ENCODE measurements at regions not wholly inside any gene's neighbourhood (a gene's known extent, or its start where the extent isn't known, plus 50 kb on each side); places are given as distances from the start of the nearest gene placed in this dataset.

- Histone ChIP-seq H3K27me3 (ENCODE audit: insufficient read depth, low read length, poor library complexity, severe bottlenecking) (no peaks in the 10 kb centered on the region), H3K9me2 (replicated peaks; ENCODE audit: low read depth, low read length) (no peaks in the 10 kb centered on the region), H2AFZ (ENCODE audit: low read length) (no peak overlapping the region), H3K9ac (ENCODE audit: low read depth, low read length, poor library complexity, severe bottlenecking) (no peak overlapping the region), H4K20me1 (ENCODE audit: insufficient read depth, low read length, poor library complexity, severe bottlenecking) (no peaks in the 10 kb centered on the region), H3K4me2 (ENCODE audit: low read depth, low read length, poor library complexity, severe bottlenecking) (no peak overlapping the region), H3F3A (ENCODE audit: low read depth) (no peaks in the 10 kb centered on the region), H3K4me3 (ENCODE audit: low read length, poor library complexity, severe bottlenecking) (no peak overlapping the region), H3K9me3 (ENCODE audit: insufficient read depth, low read depth, low read length) (no peaks in the 10 kb centered on the region), H3K79me2 (ENCODE audit: insufficient read depth, low read length) (no peaks in the 10 kb centered on the region), H3K4me1 (ENCODE audit: insufficient read depth, low read length, poor library complexity, severe bottlenecking) (no peaks in the 10 kb centered on the region), H3K36me3 (ENCODE audit: insufficient read depth, low read length) (no peaks in the 10 kb centered on the region)
- peak; percentile 86 for TF ChIP-seq CTCF (conservative IDR thresholded peaks at IDR 0.05; ENCODE audit: low read length)
- TF ChIP-seq EZH2phosphoT487 (IDR thresholded peaks at IDR 0.05; ENCODE audit: borderline replicate concordance) = no peak
Observed at GRCh38 chr6:166786704-166787293, 159.7 kb upstream of the RPS6KA2 start.

GRCh38 chr6:166785131-166785530 is 158.1 kb upstream of the RPS6KA2 start:
- Histone ChIP-seq H3K4me2 (ENCODE audit: low read depth, low read length, poor library complexity, severe bottlenecking) (no peak overlapping the region), H3K9me2 (replicated peaks; ENCODE audit: low read depth, low read length) (no peaks in the 10 kb centered on the region), H3K9ac (ENCODE audit: low read depth, low read length, poor library complexity, severe bottlenecking) (no peak overlapping the region), H3K4me1 (ENCODE audit: insufficient read depth, low read length, poor library complexity, severe bottlenecking) (no peaks in the 10 kb centered on the region), H3K79me2 (ENCODE audit: insufficient read depth, low read length) (no peaks in the 10 kb centered on the region), H3K9me3 (ENCODE audit: insufficient read depth, low read depth, low read length) (no peaks in the 10 kb centered on the region), H3K36me3 (ENCODE audit: insufficient read depth, low read length) (no peaks in the 10 kb centered on the region), H3K4me3 (ENCODE audit: low read length, poor library complexity, severe bottlenecking) (no peak overlapping the region), H3K27me3 (ENCODE audit: insufficient read depth, low read length, poor library complexity, severe bottlenecking) (no peaks in the 10 kb centered on the region), H3F3A (ENCODE audit: low read depth) (no peaks in the 10 kb centered on the region), H2AFZ (ENCODE audit: low read length) (no peak overlapping the region), H4K20me1 (ENCODE audit: insufficient read depth, low read length, poor library complexity, severe bottlenecking) (no peaks in the 10 kb centered on the region)
- TF ChIP-seq CTCF (conservative IDR thresholded peaks at IDR 0.05; ENCODE audit: low read length) = no peak
- TF ChIP-seq EZH2phosphoT487 (IDR thresholded peaks at IDR 0.05; ENCODE audit: borderline replicate concordance) = no peak

- Histone ChIP-seq H3F3A (ENCODE audit: low read depth) (no peaks in the 10 kb centered on the region), H3K4me2 (ENCODE audit: low read depth, low read length, poor library complexity, severe bottlenecking) (no peak overlapping the region), H2AFZ (ENCODE audit: low read length) (no peak overlapping the region), H3K9me3 (ENCODE audit: insufficient read depth, low read depth, low read length) (no peaks in the 10 kb centered on the region), H3K79me2 (ENCODE audit: insufficient read depth, low read length) (no peaks in the 10 kb centered on the region), H3K36me3 (ENCODE audit: insufficient read depth, low read length) (no peaks in the 10 kb centered on the region), H3K9ac (ENCODE audit: low read depth, low read length, poor library complexity, severe bottlenecking) (no peak overlapping the region), H3K9me2 (replicated peaks; ENCODE audit: low read depth, low read length) (no peaks in the 10 kb centered on the region), H3K4me3 (ENCODE audit: low read length, poor library complexity, severe bottlenecking) (no peak overlapping the region), H3K4me1 (ENCODE audit: insufficient read depth, low read length, poor library complexity, severe bottlenecking) (no peaks in the 10 kb centered on the region), H3K27me3 (ENCODE audit: insufficient read depth, low read length, poor library complexity, severe bottlenecking) (no peaks in the 10 kb centered on the region), H4K20me1 (ENCODE audit: insufficient read depth, low read length, poor library complexity, severe bottlenecking) (no peaks in the 10 kb centered on the region)
- no peak for TF ChIP-seq CTCF (conservative IDR thresholded peaks at IDR 0.05; ENCODE audit: low read length)
- no peak for TF ChIP-seq EZH2phosphoT487 (IDR thresholded peaks at IDR 0.05; ENCODE audit: borderline replicate concordance)
Observed at GRCh38 chr6:166784691-166785090, 157.6 kb upstream of the RPS6KA2 start.

All from Loucy (cell line).